IMR-90 (cell line): ENCODE measurements at regions not wholly inside any gene's neighbourhood (a gene's known extent, or its start where the extent isn't known, plus 50 kb on each side); places are given as distances from the start of the nearest gene placed in this dataset.
"Not testable (repeated sequence)": the region's sequence is repeated elsewhere in the genome, so short reads cannot be mapped to it uniquely, and the experiment has no call there.

ENCODE experiments used
- CEBPB ChIP-seq: IDR thresholded peaks from 2 replicates; pipeline ENCODE4 v1.6.1; 2012; ENCODE audit warnings: low read depth, low read length, improper control_type of control experiment
- CTCF ChIP-seq: conservative IDR thresholded peaks from 2 replicates; pipeline ENCODE4 v1.5.1; 2012; ENCODE audit warnings: mild to moderate bottlenecking, low read depth, low read length, improper control_type of control experiment
- POLR2A ChIP-seq: IDR thresholded peaks from 2 replicates; pipeline ENCODE4 v1.6.1; 2012; ENCODE audit warnings: mild to moderate bottlenecking, low read depth, low read length
- RAD21 ChIP-seq: IDR thresholded peaks from 2 replicates; pipeline ENCODE4 v1.6.1; 2012; ENCODE audit warnings: low read length, improper control_type of control experiment
- RCOR1 ChIP-seq: IDR thresholded peaks from 2 replicates; pipeline ENCODE4 v1.6.1; 2012; ENCODE audit warnings: mild to moderate bottlenecking, low read length, improper control_type of control experiment; ENCODE audit not compliant: insufficient replicate concordance

DNA sequence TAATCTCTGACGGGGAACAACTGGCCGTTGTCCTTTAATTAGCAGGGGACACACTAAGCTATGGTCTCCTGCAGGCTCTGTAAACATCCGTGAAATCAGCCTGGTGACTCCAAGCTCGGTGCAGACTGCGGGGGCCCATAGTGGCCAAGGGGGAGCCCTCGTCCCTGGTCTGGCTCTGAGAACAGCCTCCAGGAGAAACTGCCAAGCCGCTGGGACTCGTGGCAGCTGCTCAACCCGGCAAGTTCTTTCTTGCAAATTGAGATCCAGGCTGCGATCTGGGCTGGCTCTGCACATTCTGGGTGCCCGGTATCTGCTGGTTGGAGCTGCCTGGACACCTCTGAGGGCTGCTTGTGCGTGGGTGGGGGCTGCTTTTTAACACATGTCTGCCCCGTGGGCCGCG lies 71.6 kb upstream of the ZNF479 start:
- not testable (repeated sequence) for TF ChIP-seq POLR2A, RCOR1, CTCF, RAD21, CEBPB
